GM10248 (cell line): ENCODE measurements at regions not wholly inside any gene's neighbourhood (a gene's known extent, or its start where the extent isn't known, plus 50 kb on each side); places are given as distances from the start of the nearest gene placed in this dataset.

ENCODE experiments used
- CTCF ChIA-PET: fragments of 300-600 bp; sonication (Branson Sonifier 250); formaldehyde crosslinking; extraction: SDS; loops from one replicate; lab custom pipeline; 2021; ENCODE audit warnings: antibody characterized with exemption; lab: Yijun Ruan, JAX
- POLR2A ChIA-PET: fragments of 350-650 bp; sonication (Branson Sonifier 250); formaldehyde crosslinking; extraction: SDS; loops from one replicate; lab custom pipeline; 2020; ENCODE audit warnings: antibody characterized with exemption; lab: Yijun Ruan, JAX
- DNase-seq: peaks from one replicate; pipeline ENCODE4 v3.0.0; 2012; ENCODE audit errors: extremely low spot score
- TF ChIP-seq, protein P1 (sequence below): IDR thresholded peaks from 2 replicates; pipeline ENCODE4 v1.5.1; 2012; ENCODE audit warnings: mild to moderate bottlenecking, low read depth; ENCODE audit errors: extremely low read depth, missing control alignments, control extremely low read depth

DNA sequence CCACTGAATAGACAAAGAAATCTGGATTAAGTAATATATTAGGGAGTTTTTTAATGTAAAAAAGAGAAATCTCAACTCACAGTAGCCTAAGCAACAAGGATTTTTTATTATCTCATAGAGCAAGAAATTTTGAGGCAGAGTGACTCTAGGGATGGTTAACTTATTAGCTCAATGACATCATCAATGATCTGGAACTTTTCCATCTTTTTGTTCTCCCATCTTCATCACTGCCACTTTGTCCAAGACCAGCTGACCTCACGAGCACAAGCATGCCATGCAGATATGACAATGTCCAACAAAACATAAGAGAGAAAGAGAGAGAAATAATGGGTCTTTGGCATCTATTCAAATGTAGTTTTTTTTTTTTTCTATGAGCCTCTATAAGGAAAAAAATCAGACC, 211.8 kb upstream of the RND3 start:
- TF ChIP-seq, protein P1, sequence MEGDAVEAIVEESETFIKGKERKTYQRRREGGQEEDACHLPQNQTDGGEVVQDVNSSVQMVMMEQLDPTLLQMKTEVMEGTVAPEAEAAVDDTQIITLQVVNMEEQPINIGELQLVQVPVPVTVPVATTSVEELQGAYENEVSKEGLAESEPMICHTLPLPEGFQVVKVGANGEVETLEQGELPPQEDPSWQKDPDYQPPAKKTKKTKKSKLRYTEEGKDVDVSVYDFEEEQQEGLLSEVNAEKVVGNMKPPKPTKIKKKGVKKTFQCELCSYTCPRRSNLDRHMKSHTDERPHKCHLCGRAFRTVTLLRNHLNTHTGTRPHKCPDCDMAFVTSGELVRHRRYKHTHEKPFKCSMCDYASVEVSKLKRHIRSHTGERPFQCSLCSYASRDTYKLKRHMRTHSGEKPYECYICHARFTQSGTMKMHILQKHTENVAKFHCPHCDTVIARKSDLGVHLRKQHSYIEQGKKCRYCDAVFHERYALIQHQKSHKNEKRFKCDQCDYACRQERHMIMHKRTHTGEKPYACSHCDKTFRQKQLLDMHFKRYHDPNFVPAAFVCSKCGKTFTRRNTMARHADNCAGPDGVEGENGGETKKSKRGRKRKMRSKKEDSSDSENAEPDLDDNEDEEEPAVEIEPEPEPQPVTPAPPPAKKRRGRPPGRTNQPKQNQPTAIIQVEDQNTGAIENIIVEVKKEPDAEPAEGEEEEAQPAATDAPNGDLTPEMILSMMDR: no peak
- POLR2A ChIA-PET: no interaction called here

DNA sequence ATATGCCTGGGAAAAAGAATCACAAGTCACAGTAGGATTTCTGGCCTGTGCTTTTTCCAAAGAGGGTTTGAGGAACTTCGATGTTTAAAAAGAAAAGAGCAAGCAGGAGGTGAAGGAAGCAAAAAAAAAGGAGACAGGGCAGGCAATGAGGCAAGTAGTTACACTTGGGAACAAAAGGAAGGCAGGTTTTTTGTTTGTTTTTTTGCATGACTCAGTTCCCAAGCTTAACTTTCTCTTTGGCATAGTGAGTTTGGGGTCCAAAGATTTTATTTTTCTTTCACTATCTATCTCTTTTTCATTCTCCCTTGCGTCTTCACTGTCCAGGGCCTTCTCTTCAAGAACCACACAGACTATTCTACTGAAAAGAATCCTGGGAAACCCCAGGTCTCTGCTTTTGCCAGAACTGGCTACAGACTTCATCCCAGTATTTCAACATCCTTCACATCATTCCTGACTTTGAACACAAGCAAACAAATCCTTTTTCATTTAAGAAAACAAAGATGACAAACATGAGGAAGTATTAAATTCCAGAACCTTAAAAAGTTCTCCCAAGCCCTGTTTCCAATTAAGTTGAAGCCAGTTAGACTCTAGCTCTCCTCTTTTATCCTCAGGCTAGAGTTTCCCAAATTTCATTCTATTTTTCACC, 210.7 kb upstream of the RND3 start:
- ChIA-PET POLR2A (no interaction called here), CTCF (interaction anchor here (1.0 kb wide), 1 partner anchor 9 kb away, joined by 4 read pairs; no protein-coding TSS in a partner anchor)
- no peak for DNase-seq
- TF ChIP-seq, protein P1: no peak

More for the DNA sequence above, 211.8 kb upstream of the RND3 start:
- no peak for DNase-seq
- CTCF ChIA-PET: interaction anchor here (1.0 kb wide), 1 partner anchor 10 kb away, joined by 4 read pairs; no protein-coding TSS in a partner anchor

DNA sequence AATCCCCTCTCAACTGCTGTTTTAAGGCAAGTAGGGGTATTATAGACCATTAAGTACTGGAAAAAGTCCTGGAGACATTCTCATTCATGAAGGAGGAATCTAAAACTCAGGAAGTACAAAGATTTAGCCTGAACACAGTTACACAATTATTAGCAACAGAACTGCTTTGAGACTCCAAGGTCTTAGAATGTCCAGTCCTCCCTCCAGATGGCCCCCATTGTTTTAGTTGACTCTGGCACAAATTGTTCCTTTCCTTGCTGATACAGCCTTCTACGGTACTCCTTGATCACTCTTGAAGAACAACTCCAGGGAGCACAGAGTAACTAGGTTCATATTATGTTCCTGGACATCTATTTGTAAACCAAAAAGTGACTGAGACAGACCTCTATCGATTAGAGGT, 210.1 kb upstream of the RND3 start:
- POLR2A ChIA-PET: no interaction called here
- CTCF ChIA-PET: interaction anchor here (1.1 to 1.5 kb wide), 2 partner anchors 9 kb away, joined by 3 to 4 read pairs; no protein-coding TSS in a partner anchor
- TF ChIP-seq, protein P1: no peak

DNA sequence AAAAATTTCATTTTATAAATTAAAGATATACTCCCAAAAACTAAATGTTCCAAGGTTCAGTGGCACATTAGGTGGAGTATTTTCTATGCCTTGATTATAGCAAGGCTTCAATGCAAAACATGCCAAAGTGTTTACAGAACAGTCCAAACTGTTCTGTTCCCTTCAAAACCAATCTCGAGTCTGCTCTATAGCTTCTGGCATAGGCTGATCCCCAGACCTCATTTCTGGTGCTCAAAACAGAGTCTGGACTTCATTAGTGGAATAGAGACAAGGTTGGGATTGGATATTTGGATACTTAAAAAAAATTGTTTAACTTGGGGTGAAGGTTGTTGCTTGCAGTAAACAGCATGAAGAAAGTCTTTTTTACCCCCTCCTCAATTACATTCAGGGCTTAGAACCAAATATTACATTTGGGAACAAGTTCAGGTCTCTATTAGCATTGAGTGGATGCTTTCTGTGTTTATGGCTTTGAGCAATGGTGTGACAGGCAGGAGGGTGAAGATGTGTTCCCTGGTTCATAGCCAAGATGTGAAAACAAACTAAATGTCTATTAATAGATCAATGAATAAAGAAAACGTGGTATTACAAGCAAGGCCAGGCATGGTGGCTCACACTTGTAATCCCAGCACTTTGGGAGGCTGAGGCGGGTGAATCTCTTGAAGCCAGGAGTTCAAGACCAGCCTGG, 208.1 kb upstream of the RND3 start:
- ChIA-PET CTCF (no interaction called here), POLR2A (no interaction called here)
- DNase-seq: no peak
- TF ChIP-seq, protein P1: no peak

More for the DNA sequence above, 210.1 kb upstream of the RND3 start:
- no peak for DNase-seq

DNA sequence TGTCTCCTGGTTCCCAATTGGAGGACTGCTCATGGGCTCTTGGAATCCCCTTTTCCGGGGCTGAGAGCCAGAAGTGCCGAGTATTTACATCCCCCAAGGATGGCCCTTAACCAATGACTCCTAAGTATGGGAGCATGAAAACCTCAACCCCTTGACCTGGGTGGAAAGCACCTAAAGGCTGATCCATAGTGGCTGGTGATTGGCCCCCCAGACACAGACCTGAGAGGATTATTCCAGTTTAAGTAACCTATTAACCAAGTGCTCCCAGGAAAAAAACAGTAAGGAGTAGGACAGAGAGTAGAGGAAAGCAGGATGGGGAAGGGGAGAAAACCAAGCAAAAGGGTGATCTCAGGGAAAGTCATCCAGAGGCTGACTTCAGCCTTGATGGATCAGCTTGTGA, 206.1 kb upstream of the RND3 start:
- ChIA-PET CTCF (no interaction called here), POLR2A (no interaction called here)
- TF ChIP-seq, protein P1: no peak
- no peak for DNase-seq

DNA sequence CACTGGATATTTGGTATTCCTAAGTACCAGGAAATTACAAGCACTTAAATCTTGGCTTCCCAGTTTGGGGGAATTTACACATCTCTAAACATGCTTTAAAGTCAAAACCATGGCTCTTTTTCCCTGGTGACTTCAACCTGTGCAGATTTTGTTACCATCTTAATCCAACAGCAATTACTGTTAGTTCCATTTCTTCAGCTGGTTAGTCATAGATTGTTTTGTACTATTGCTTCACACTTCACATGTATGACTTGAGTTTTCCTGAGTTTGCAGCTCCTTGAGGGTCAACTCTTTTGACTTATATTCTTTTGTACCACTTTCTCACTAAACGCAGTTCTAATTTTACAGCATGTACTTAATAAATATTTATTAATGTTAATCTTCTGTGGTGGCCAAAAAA, 203.4 kb upstream of the RND3 start:
- POLR2A ChIA-PET: no interaction called here
- no peak for DNase-seq
- CTCF ChIA-PET: no interaction called here
- TF ChIP-seq, protein P1: no peak
